ENCODE measurements at regions not wholly inside any gene's neighbourhood (a gene's known extent, or its start where the extent isn't known, plus 50 kb on each side); places are given as distances from the start of the nearest gene placed in this dataset.

DNA sequence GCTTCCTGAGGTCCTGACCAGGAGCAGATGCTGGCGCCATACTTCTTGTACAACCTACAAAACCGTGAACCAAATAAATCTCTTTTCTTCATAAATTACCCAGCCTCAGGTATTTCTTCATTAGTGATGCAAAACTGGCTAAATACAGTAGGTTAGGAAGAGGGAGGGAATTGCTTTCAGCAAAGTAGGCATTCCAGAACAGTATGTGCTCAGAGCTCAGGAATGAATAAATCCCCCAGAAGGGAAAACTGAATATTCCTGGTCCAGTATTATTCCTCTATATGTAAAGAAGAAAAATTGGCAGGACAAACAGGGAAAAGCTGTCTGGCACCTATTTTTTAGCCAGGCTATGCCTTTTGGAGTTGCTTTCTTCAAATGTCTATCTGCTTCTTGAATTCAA is 577.1 kb downstream of the PSAT1 start:
- Histone ChIP-seq H3K4me1 (no peaks in the 10 kb centered on the region), H3K9ac (no peak overlapping the region), H3K4me3 (no peak overlapping the region), H3F3A (ENCODE audit: low read depth) (no peaks in the 10 kb centered on the region), H2AFZ (replicated peaks) (no peak overlapping the region), H3K4me2 (no peak overlapping the region), H3K9me3 (ENCODE audit: low read depth) (no peaks in the 10 kb centered on the region), H3K79me2 (ENCODE audit: low read depth) (no peaks in the 10 kb centered on the region), H4K20me1 (ENCODE audit: low read depth) (no peaks in the 10 kb centered on the region), H3K36me3 (no peaks in the 10 kb centered on the region), H3K27ac (no peak overlapping the region), H3K27me3 (no peaks in the 10 kb centered on the region)
- no peaks in the 10 kb centered on the region for H3K36me3 Mint-ChIP-seq
- TF ChIP-seq EZH2phosphoT487 (IDR thresholded peaks at IDR 0.05) (no peak), CTCF (IDR thresholded peaks at IDR 0.05) (no peak), EZH2 (IDR thresholded peaks at IDR 0.05) (no peak)
- no peak for DNase-seq (ENCODE audit: low spot score)
- H3K9me3 Mint-ChIP-seq = peaks cover 3% of the 10 kb centered on the region
- no peaks in the 10 kb centered on the region for H3K27me3 Mint-ChIP-seq (ENCODE audit: insufficient read depth, low read depth)
- H3K27ac Mint-ChIP-seq = no peak overlapping the region
- no peak overlapping the region for H3K4me3 Mint-ChIP-seq
- no peaks in the 10 kb centered on the region for H3K4me1 Mint-ChIP-seq

DNA sequence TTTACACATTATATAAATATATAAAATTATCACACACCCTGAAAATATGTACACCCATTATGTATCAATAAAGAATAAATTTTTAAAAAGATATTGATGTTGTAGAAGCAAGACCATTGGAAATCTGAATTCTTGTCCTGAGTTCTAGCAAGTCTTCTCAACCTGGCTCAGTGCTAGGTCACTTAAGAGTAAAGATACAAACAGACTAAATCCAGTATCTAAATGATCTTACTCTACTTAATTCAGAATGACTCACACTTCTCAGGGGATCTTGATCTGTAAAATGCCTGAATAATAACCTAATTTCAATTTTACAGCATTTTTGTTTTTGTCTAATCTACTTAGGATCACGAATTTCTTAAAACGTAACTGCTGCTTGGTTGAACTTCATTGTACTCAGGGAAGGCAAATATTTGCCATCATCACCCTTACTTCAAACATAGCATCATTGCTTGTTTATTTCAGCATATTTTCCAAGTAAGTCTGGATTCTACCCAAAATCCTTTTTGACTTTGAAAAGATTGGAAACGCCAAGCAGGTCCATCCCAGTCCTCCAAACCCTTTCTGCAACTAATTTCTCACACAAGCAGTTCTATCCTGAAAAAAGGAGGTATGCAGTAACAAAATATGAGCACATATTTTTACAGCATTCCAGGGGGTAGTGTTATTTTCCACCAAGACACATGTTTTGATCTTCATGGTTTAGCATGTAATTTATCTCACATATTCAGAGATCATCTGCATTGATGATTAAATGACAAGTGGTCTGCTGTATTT is 582.6 kb downstream of the PSAT1 start:
- H3K27ac ChIP-seq = no peak overlapping the region
- no peaks in the 10 kb centered on the region for H3K9me3 ChIP-seq (ENCODE audit: low read depth)
- H3K79me2 ChIP-seq (ENCODE audit: low read depth) = no peaks in the 10 kb centered on the region
- H3K27me3 ChIP-seq = no peaks in the 10 kb centered on the region
- Mint-ChIP-seq H3K27me3 (ENCODE audit: insufficient read depth, low read depth) (no peaks in the 10 kb centered on the region), H3K27ac (no peak overlapping the region), H3K4me3 (no peak overlapping the region), H3K9me3 (peaks cover 2% of the 10 kb centered on the region), H3K36me3 (no peaks in the 10 kb centered on the region), H3K4me1 (no peaks in the 10 kb centered on the region)
- no peak for DNase-seq (ENCODE audit: low spot score)
- no peaks in the 10 kb centered on the region for H3K36me3 ChIP-seq
- TF ChIP-seq EZH2 (IDR thresholded peaks at IDR 0.05) (no peak), EZH2phosphoT487 (IDR thresholded peaks at IDR 0.05) (no peak), CTCF (IDR thresholded peaks at IDR 0.05) (no peak)
- H3K4me1 ChIP-seq = no peaks in the 10 kb centered on the region
- no peak overlapping the region for H3K9ac ChIP-seq
- H3K4me2 ChIP-seq = no peak overlapping the region
- no peak overlapping the region for H2AFZ ChIP-seq (replicated peaks)
- H4K20me1 ChIP-seq (ENCODE audit: low read depth) = no peaks in the 10 kb centered on the region
- H3K4me3 ChIP-seq = no peak overlapping the region
- H3F3A ChIP-seq (ENCODE audit: low read depth) = no peaks in the 10 kb centered on the region

DNA sequence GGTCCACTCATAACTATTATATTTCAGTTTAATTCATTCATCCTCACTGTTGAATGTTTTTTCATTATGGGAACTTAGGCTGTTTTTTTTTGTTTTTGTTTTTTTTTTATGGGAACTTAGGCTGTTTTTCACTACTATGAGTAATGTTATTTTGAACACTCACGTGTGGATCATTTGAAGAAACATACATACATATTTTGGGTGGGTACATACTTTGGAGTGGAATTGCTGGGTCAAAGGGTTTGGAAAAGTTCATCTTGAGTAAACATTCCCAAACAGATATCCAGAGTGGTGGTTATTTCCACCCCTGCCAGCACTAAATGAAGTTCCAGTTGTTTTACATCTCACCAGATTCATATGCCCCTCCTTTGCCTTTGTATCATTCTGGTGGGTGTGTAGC is 584.4 kb downstream of the PSAT1 start:
- Mint-ChIP-seq H3K27ac (no peak overlapping the region), H3K36me3 (no peaks in the 10 kb centered on the region), H3K4me3 (no peak overlapping the region), H3K9me3 (no peaks in the 10 kb centered on the region), H3K27me3 (ENCODE audit: insufficient read depth, low read depth) (no peaks in the 10 kb centered on the region), H3K4me1 (no peaks in the 10 kb centered on the region)
- no peaks in the 10 kb centered on the region for H3K27me3 ChIP-seq
- no peak overlapping the region for H3K9ac ChIP-seq
- H2AFZ ChIP-seq (replicated peaks) = no peak overlapping the region
- H3K79me2 ChIP-seq (ENCODE audit: low read depth) = no peaks in the 10 kb centered on the region
- H3K36me3 ChIP-seq = no peaks in the 10 kb centered on the region
- no peaks in the 10 kb centered on the region for H3F3A ChIP-seq (ENCODE audit: low read depth)
- no peak overlapping the region for H3K4me3 ChIP-seq
- H3K27ac ChIP-seq = no peak overlapping the region
- TF ChIP-seq EZH2phosphoT487 (IDR thresholded peaks at IDR 0.05) (no peak), EZH2 (IDR thresholded peaks at IDR 0.05) (no peak), CTCF (IDR thresholded peaks at IDR 0.05) (no peak)
- no peaks in the 10 kb centered on the region for H3K4me1 ChIP-seq
- no peak overlapping the region for H3K4me2 ChIP-seq
- H4K20me1 ChIP-seq (ENCODE audit: low read depth) = no peaks in the 10 kb centered on the region
- H3K9me3 ChIP-seq (ENCODE audit: low read depth) = no peaks in the 10 kb centered on the region
- DNase-seq (ENCODE audit: low spot score) = no peak
